HepG2 (cell line): ENCODE measurements at regions not wholly inside any gene's neighbourhood (a gene's known extent, or its start where the extent isn't known, plus 50 kb on each side); places are given as distances from the start of the nearest gene placed in this dataset.

ENCODE experiments used
- ATAC-seq: fragments of 200-7000 bp; cut with Tn5 transposase; 3 replicates; pipeline ENCODE4 v1.9.1; 2020; ENCODE audit warnings: mild to moderate bottlenecking, moderate library complexity
- BruUV-seq: library from RNA; stranded (reverse); fragments of 400-500 nt; replicated peaks from 2 replicates; lab custom pipeline; 2021; lab: Mats Ljungman, UMichigan
- CTCF ChIA-PET: fragments of 300-600 bp; formaldehyde crosslinking; extraction: SDS; loops from one replicate; lab custom pipeline; 2021; ENCODE audit warnings: low total read pairs, inconsistent platforms, low intra/inter-chr PET ratio; lab: Yijun Ruan, JAX
- POLR2A ChIA-PET: fragments of 350-600 bp; sonication (Branson Sonifier 250); formaldehyde crosslinking; loops from one replicate; lab custom pipeline; 2020; ENCODE audit warnings: antibody characterized with exemption, inconsistent platforms; lab: Yijun Ruan, JAX
- DNase-seq: peaks from one replicate; pipeline ENCODE4 v3.0.0-alpha.2; 2015; ENCODE audit warnings: low spot score
- FAIRE-seq: peaks from 3 replicates; lab custom pipeline; 2011; peaks lifted over from hg19 to GRCh38; lab: Jason Lieb, UNC
- H2AFZ ChIP-seq: one replicate; pipeline ENCODE4 v1.6.1; 2011; ENCODE audit warnings: low read length, inconsistent platforms
- H3K27ac ChIP-seq: fragments of 300-600 bp; 3 replicates; pipeline ENCODE4 v1.8.0; 2011; ENCODE audit warnings: mixed run types, mild to moderate bottlenecking, mixed read lengths, low read length, inconsistent platforms; ENCODE audit not compliant: insufficient read depth; ENCODE audit errors: extremely low read length
- H3K27me3 ChIP-seq, 2 experiments: fragments of 200-600 bp in 1 of 2; 2 replicates in 1 of 2; 3 replicates in 1 of 2; pipeline versions ENCODE4 v1.6.0 to v1.8.0; 2011; ENCODE audit warnings: low read length in 2 of 2, mild to moderate bottlenecking in 2 of 2, moderate library complexity in 2 of 2, inconsistent platforms in 1 of 2; ENCODE audit not compliant: insufficient read depth in 2 of 2, control insufficient read depth in 1 of 2
- H3K36me3 ChIP-seq, 2 experiments: fragments of 200-600 bp in 1 of 2; replicated peaks in 1 of 2; 2 replicates in 1 of 2; 3 replicates in 1 of 2; pipeline versions ENCODE4 v1.5.1 to v1.8.0; 2011; ENCODE audit warnings: low read length in 2 of 2, inconsistent platforms in 1 of 2; ENCODE audit not compliant: insufficient read depth in 2 of 2, control insufficient read depth in 1 of 2
- H3K4me1 ChIP-seq: 2 replicates; pipeline ENCODE4 v1.5.1; 2012; ENCODE audit warnings: low read length, inconsistent platforms; ENCODE audit not compliant: insufficient read depth
- H3K4me2 ChIP-seq: 2 replicates; pipeline ENCODE4 v1.6.0; 2011; ENCODE audit warnings: low read depth, low read length, inconsistent platforms
- H3K4me3 ChIP-seq, 3 experiments: fragments of 200-600 bp in 1 of 3; sonication (generic), shearing (Covaris generic) in 1 of 3; replicated peaks in 1 of 3; 2 replicates each; pipeline ENCODE4 v1.5.1; 2011 to 2016; ENCODE audit warnings: low read length in 3 of 3, inconsistent platforms in 2 of 3, low read depth in 2 of 3, mild to moderate bottlenecking in 2 of 3, control low read depth in 1 of 3, mixed read lengths in 1 of 3; ENCODE audit not compliant: insufficient read depth in 1 of 3
- H3K79me2 ChIP-seq: one replicate; pipeline ENCODE4 v1.6.1; 2011; ENCODE audit warnings: low read length, inconsistent platforms; ENCODE audit not compliant: insufficient read depth
- H3K9ac ChIP-seq: 2 replicates; pipeline ENCODE4 v1.6.0; 2011; ENCODE audit warnings: mild to moderate bottlenecking, low read depth, low read length, inconsistent platforms; ENCODE audit not compliant: insufficient read depth
- H3K9me3 ChIP-seq: 2 replicates; pipeline ENCODE4 v1.5.1; 2012; ENCODE audit warnings: mild to moderate bottlenecking, low read length
- H4K20me1 ChIP-seq: 2 replicates; pipeline ENCODE4 v1.6.0; 2011; ENCODE audit warnings: inconsistent platforms, mild to moderate bottlenecking, low read length, moderate library complexity; ENCODE audit not compliant: insufficient read depth
- JARID2 ChIP-seq: sonication (generic); formaldehyde crosslinking; IDR thresholded peaks from 2 replicates; pipeline ENCODE4 v1.8.1; 2023; ENCODE audit warnings: missing genetic modification reagents, inconsistent platforms; ENCODE audit not compliant: insufficient replicate concordance
- RFX5 ChIP-seq: IDR thresholded peaks from 2 replicates; pipeline ENCODE4 v1.6.1; 2011; ENCODE audit warnings: low read depth, low read length, improper control_type of control experiment
- ZFP36L2 ChIP-seq: sonication (generic); formaldehyde crosslinking; IDR thresholded peaks from 2 replicates; pipeline ENCODE4 v1.4.0; 2020; ENCODE audit warnings: missing genetic modification reagents
- ZNF143 ChIP-seq: sonication (generic); formaldehyde crosslinking; IDR thresholded peaks from 2 replicates; pipeline ENCODE4 v1.4.0; 2020; ENCODE audit warnings: missing genetic modification reagents
- ZNF225 ChIP-seq: sonication (generic); formaldehyde crosslinking; IDR thresholded peaks from 2 replicates; pipeline ENCODE4 v1.4.0; 2020; ENCODE audit warnings: mild to moderate bottlenecking, missing genetic modification reagents
- ZNF737 ChIP-seq: sonication (generic); formaldehyde crosslinking; IDR thresholded peaks from 2 replicates; pipeline ENCODE4 v1.5.0; 2020; ENCODE audit warnings: missing genetic modification reagents, mild to moderate bottlenecking, borderline replicate concordance
- ZNF776 ChIP-seq: sonication (generic); formaldehyde crosslinking; IDR thresholded peaks from 2 replicates; pipeline ENCODE4 v1.4.0; 2020; ENCODE audit warnings: mild to moderate bottlenecking, missing genetic modification reagents
- ZSCAN9 ChIP-seq: IDR thresholded peaks from 2 replicates; pipeline ENCODE4 v1.6.1; 2016; ENCODE audit warnings: borderline replicate concordance
- WGBS: methylation state at CpG from one replicate; pipeline ENCODE4 v1.1.6; 2017; ENCODE audit warnings: low lambda C conversion rate; 5-methylcytosine and 5-hydroxymethylcytosine counted together
- in situ Hi-C: cut with HindIII; loops from 2 replicates; pipeline ENCODE4 v1.10.0; 2017; ENCODE audit warnings: low pct_unique_long_range_greater_than_20kb; ENCODE audit not compliant: extremely low pct_ligation_motif_present
- intact Hi-C: fragments of 100-400 bp; cut with micrococcal nuclease; formaldehyde crosslinking; loops from one replicate; pipeline ENCODE4 v1.10.0; 2022; ENCODE audit not compliant: unreplicated experiment
- TF ChIP-seq, protein P1 (sequence below): sonication (generic); formaldehyde crosslinking; IDR thresholded peaks from 2 replicates; pipeline ENCODE4 v1.9.0; 2021; ENCODE audit warnings: missing genetic modification reagents, borderline replicate concordance
- TF ChIP-seq, protein P2 (sequence below): sonication (generic); formaldehyde crosslinking; IDR thresholded peaks from 2 replicates; pipeline ENCODE4 v1.5.1; 2020; ENCODE audit warnings: missing genetic modification reagents, mild to moderate bottlenecking, borderline replicate concordance

DNA sequence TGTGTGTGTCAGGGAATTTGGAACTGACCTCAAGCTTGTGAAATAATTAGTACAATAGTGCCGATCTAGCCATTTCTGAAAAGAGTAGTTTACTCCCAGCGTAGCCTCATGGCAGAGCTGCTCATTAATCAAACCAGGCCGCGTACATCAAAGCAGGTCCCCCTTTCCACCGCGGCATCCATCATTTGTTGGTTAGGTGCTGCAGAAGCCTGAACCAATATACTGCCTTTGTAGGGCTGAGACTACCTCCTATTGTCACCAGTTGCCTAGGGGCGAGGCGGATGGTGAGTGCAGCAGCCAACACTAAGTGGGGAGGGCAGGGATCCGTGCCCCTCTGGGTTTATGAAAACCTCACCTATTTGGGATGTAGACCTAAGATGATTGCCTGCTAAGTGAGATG lies 264.1 kb downstream of the TMEM114 start:
- BruUV-seq: no TSS peak
- H3K79me2 ChIP-seq: no peaks in the 10 kb centered on the region
- WGBS: 50% methylated on average over 9 of the region's 9 CpGs
- H3K36me3 ChIP-seq: no peaks in the 10 kb centered on the region
- H3K27ac ChIP-seq: no peak overlapping the region
- no peak overlapping the region for H3K9ac ChIP-seq
- no peaks in the 10 kb centered on the region for H4K20me1 ChIP-seq
- DNase-seq: no peak
- H2AFZ ChIP-seq: no peak overlapping the region
- ATAC-seq: no peak
- H3K4me3 ChIP-seq: no peak overlapping the region
- intact Hi-C loops: no loop called here
- H3K27me3 ChIP-seq: no peaks in the 10 kb centered on the region; a peak in 1 of 5 replicates
- POLR2A ChIA-PET: no interaction called here
- in situ Hi-C loops: no loop called here
- no peaks in the 10 kb centered on the region for H3K4me1 ChIP-seq
- CTCF ChIA-PET: no interaction called here
- no peak overlapping the region for H3K4me2 ChIP-seq
- no peak for FAIRE-seq
- TF ChIP-seq ZFP36L2 (CRISPR knock-in tag) (no peak), JARID2 (no peak), ZNF776 (no peak), ZSCAN9 (CRISPR knock-in tag) (no peak), RFX5 (peak; percentile 21; the same call in 1 of the 2 replicates), ZNF143 (no peak)
- TF ChIP-seq, protein P1, sequence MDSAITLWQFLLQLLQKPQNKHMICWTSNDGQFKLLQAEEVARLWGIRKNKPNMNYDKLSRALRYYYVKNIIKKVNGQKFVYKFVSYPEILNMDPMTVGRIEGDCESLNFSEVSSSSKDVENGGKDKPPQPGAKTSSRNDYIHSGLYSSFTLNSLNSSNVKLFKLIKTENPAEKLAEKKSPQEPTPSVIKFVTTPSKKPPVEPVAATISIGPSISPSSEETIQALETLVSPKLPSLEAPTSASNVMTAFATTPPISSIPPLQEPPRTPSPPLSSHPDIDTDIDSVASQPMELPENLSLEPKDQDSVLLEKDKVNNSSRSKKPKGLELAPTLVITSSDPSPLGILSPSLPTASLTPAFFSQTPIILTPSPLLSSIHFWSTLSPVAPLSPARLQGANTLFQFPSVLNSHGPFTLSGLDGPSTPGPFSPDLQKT (CRISPR knock-in tag): no peak
- TF ChIP-seq, protein P2, sequence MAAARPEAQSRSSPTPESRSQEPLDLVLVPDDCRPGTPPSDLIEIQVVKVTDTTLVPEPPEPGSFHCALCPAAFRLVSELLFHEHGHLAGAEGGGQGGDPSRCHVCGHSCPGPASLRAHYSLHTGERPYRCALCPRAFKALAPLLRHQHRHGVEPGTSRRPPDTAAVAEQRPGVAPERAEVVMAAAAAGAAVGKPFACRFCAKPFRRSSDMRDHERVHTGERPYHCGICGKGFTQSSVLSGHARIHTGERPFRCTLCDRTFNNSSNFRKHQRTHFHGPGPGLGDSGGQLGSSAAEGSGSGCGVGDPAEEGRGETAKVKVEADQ: no peak
- H3K9me3 ChIP-seq: no peaks in the 10 kb centered on the region

DNA sequence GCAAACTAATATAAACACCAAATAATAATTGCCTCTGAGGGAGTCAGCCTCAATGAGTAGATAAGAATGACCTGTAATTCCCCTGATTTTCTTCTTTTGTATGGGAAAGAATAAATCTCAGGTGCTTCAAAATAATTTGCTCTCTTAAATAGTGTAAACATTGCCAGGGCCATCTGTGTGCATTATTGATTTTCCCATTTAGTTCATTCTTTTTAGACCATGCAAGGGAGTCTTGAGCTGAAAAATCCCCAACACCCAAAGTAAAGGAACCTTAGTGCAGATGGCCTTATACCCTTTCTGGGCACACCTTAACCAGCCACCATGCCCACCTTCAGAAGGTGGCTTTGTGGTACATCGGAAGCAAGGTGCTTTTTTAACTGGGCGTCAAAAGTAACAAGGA lies 267.2 kb downstream of the TMEM114 start:
- WGBS: 92% methylated on average over 2 of the region's 2 CpGs
- no peak for ATAC-seq
- H4K20me1 ChIP-seq: no peaks in the 10 kb centered on the region
- H3K4me3 ChIP-seq: no peak overlapping the region
- no peaks in the 10 kb centered on the region for H3K79me2 ChIP-seq
- no peaks in the 10 kb centered on the region; a peak in 1 of 5 replicates for H3K27me3 ChIP-seq
- no peaks in the 10 kb centered on the region for H3K4me1 ChIP-seq
- H2AFZ ChIP-seq: no peak overlapping the region
- no peak for DNase-seq
- CTCF ChIA-PET: no interaction called here
- no peak overlapping the region for H3K4me2 ChIP-seq
- no peak overlapping the region for H3K9ac ChIP-seq
- intact Hi-C loops: no loop called here
- no TSS peak for BruUV-seq
- FAIRE-seq: no peak
- no peak overlapping the region for H3K27ac ChIP-seq
- no peaks in the 10 kb centered on the region for H3K9me3 ChIP-seq
- no peaks in the 10 kb centered on the region for H3K36me3 ChIP-seq
- in situ Hi-C loops: no loop called here
- POLR2A ChIA-PET: no interaction called here
- TF ChIP-seq ZNF225 (CRISPR knock-in tag): no peak
- no peak for TF ChIP-seq ZNF737 (CRISPR knock-in tag)
